Activated naive CD4-positive, alpha-beta T cell (primary cell): ENCODE measurements at regions not wholly inside any gene's neighbourhood (a gene's known extent, or its start where the extent isn't known, plus 50 kb on each side); places are given as distances from the start of the nearest gene placed in this dataset.
"Not testable (repeated sequence)": the region's sequence is repeated elsewhere in the genome, so short reads cannot be mapped to it uniquely, and the experiment has no call there.

Experiments used
- DNase-seq, 4 experiments: peaks; one replicate each; lab custom pipeline; 2025; lab: John Stamatoyannopoulos, UW

DNA sequence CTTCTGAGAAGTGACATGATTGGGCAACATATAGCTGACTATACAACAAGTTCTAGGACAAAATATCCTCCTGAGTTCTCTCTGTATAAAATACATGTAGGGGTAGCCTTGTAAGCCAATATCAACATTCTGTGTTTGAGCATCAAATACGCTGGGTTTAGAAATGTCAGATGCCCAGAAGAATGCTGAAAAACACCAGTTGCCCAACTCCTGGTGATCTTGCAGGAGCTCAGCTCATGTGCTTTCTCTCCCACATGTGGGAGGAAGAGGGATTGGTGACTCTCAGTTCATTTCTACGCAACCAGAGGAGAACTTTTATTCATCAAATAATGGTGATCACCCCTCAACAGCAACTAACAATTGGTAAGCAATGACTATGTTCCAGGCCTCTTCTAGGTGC lies 810.9 kb upstream of the ACO1 start:
- DNase-seq = no peak

DNA sequence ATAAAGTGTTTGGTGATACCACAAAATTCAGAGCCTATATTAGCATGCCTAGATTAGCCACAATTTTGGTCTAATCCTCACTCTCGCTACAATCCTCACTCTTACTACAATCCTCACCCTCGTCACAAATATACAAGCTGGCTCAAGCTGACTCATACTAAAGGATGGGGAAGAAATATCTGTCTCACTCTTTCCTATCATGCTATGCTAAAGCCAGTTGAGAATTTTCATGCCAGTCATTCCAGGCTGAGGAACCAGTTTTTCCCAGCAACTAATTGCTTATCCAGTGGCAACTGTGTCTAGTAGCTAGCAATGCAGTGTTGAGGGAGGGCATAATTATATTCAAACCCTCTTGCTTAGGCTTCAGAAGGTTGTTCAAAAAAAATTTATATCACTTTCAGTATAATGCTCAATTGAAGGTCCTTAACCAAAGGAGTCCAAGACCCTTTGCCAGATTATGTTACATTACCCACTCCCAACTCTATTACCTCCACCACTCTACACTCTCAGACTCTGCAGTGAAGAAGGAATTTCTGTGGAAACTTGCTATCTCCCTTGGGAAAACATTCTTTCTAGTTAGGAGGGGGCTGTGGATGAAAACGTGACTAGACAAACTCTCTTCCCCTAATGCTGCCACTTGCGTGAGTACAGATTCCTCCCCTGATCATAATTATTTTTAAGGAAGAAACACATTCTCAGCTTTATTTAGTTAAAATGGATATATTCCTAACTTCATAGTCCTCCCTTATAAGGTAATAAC lies 810.3 kb upstream of the ACO1 start:
- no peak for DNase-seq

DNA sequence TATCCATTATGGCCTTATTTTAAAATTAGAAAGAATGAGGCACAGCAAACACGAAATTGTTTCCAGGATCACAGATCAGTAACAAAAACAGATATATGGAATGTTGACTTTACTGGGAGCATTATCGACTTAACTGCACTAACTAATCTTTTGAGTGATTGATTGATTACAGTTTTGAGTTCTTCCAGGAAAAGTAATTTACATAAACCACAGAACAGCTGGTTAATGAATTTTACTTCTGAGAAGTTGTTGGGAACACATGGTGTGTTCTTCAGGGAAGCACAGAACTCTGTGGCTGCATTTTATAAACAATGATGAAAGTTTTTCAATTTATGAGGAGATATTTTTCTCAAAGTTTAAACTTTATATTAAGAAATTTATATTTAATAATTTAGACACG lies 802.4 kb upstream of the ACO1 start:
- DNase-seq = no peak

DNA sequence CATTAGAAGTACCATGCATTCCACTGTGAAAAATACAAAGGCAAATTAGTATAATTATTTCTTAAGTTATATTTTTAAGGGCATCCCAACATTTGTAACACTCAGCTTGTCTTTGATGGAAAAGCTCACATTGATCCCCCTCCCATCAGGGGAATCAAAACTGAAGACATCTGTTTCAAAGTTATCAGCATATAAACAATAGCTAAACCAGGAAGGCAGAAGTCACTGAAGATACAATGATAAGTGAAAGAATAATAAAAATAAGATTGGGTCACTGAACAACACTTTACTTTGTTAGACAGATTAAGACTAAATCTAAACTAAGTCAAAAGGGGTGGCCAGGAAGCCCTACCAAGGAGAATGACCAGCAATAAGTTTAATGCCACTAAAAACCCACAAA lies 801.9 kb upstream of the ACO1 start:
- no peak for DNase-seq

DNA sequence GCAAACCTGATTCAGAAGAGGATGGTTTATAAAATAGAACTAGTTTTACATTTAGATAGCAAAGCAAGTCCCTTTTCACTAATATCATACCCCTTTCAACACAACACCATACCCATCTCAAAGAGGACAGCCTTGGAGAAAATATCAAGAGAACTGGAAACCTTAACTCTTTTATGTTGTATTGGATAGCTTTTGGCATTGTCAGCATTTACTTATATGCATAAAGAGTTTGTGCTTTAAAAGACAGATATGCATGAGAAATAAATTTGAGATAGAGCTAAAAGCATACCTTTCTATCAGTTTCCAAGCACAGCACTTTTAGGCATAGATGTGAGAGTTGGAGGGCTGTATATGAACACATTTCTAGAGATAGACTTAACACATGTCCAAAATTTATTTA lies 799.3 kb upstream of the ACO1 start:
- DNase-seq = no peak

DNA sequence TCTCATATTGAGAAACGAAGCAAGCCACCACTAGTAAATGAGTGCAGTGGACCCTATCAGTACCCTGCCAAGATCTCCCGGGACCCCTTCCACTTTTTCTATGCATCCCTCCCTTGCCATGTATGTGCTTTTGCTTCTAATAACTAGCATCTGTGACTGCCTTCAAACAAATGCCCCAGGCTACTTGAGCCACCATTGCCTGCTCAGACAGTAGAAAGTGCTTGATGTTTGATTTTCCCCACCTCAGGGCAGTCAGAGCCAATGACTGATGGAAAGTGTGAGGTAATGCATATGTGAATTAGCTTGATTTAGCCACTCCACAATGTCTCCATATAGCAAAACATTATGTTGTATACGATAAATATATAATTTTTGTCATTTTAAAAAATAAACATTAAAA lies 797.3 kb upstream of the ACO1 start:
- DNase-seq = no peak

DNA sequence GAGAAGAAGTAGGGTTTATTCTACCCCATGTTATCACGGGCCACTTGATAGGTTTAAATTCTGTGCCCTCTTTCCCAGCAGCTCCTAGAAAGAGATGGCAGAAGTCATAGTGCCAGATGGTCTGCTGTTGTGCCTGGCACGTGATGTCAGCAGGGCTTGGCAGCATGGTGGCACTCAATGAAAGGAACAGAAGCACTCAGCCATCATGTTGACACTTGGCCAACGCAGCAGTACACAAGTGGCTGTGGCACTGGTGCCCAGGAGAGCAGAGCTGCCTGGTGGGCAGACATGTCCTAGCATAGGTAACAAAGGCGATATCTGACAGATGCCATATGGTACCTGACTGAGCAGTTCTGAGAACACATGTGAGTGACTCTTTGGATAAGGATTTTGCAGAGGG lies 796.4 kb upstream of the ACO1 start:
- DNase-seq = no peak

DNA sequence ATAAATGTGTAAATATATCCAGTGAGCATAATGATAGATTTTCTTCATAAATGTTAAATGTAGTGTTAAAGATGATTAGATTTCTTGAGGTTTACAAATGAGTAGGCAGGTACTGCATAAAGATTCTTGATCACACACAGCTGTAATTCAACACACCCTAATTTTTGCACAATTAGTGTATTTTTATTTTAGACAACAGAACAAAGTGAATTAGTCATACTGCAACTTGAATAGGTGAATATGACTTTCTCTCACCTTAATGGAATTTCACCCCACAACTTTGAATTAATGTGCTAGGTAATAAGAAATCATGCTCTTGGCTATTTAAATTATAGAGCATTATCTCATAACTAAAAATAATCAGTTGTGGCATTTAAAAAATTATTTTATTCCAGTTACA lies 795.7 kb upstream of the ACO1 start:
- no peak for DNase-seq

DNA sequence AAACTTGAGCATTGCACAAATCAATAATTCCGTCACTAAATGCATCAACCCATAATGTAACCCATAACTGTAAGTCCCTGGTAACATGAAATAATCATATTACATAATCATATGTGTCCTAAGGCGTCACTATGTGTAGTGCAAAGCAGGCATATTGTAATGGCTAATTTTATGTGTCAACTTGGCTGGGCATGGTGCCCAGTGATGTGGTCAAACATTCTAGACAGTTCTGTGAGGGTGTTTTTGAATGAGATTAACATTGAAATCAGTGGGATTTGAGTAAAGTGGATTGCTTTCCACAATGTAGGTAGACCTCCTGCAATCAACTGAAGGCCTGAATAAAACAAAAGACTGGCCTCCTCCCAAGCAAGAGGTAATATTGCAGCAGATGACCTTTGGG lies 794.4 kb upstream of the ACO1 start:
- no peak for DNase-seq

DNA sequence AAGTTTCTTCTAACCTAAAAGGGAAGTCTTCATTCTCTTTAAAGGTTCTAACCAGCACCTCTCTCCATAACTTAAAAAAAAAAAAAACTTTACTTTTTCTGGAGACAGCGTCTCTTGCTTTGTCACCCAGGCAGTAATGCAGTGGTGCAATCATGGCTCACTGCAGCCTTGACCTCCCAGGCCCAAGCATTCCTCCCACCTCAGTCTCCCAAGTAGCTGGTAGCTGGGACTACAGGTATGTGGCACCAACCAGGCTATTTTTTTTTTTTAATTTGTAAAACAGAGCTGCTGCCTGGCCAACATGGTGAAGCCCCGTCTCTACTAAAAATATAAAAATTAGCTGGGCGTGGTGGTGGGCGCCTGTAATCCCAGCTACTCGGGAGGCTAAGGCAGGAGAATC lies 787.4 kb upstream of the ACO1 start:
- DNase-seq = not testable (repeated sequence)

DNA sequence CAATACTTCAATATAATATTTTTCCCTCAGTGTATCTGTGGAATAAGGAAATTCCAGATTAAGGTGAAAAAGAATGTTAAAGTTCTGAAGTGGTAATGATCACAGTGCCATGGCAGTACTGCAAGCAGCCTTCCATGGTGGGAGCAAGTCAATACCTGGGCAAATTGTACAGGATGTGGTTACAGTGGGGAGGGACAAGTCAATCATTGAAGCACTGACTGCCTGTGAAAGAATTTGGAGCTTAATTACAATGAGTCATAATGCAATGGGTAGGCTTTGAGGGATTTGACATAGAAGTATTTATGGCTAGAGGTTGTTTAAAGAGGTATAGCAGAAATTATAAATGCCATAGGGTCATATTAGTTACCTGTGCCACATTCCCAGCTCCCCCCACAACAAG lies 786.5 kb upstream of the ACO1 start:
- no peak for DNase-seq

DNA sequence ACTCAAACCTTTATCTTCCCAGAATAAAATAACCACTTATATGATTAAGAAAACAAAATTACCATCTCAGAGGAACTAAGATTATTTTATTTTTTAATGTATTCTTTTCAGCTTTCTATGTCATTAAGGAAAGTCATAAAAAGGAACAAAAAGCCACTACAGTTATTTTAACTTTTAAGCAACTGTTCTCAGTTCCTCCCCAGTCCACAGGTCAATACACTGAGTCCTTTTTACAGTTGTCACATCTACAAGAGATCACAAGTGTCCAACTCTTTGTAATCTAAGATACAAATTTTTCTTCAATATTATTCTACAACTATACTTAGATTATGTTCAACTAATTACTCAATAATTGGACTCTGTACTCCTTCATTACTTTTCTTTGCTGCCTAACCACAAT lies 782.8 kb upstream of the ACO1 start:
- DNase-seq = no peak

DNA sequence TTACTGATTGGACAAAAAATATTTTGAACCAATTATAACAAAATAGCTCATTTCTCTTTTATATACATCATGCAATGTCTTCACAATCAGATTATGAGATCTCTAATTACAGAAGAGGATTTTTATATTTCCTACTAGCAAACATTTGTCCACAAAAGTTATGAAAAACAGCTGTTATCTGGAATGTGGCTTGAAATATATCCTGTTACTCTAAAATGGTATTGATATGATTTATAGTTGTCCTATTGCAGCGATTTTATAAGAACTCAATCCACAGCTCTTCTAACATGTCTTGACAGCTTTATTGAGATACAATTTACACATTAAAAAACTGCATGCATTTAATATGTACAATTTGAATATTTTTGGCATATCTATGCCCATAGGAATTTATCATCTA lies 779.9 kb upstream of the ACO1 start:
- no peak for DNase-seq

DNA sequence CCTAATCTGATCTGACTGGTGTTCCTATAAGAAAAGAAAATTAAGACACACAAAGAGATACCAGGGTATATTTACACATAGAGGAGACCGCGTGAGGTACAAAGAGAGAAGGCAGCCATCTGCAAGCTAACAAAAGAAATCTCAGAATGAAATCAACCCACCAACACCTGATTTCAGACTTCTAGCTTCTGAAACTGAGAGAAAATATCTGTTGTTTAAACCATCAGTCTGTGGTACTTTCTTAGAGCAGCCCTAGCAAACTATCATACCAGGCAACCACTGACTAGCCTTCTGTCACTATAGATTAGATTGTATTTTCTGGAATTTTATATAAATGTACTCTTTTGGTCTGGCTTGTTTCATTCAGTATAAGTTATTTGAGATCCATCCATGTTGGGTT lies 779.3 kb upstream of the ACO1 start:
- DNase-seq = no peak

DNA sequence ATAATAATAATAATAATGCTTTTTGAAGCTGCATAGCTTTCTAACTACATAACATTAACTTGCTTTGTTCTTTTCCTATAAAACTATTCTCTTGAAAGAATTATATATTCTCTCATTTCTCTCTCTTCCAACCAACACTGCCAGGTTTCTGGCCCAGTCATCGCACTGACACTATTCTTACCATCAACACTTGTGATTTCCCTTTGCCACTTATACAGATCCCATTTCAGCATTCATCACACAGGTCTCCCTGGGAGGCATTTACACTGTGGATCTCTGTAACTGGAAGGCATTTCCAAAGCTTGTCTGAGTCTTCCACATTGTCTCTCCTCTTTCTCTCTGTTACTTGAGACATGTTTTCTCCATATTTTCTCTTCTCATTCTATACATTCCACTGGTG lies 777.8 kb upstream of the ACO1 start:
- DNase-seq = no peak

DNA sequence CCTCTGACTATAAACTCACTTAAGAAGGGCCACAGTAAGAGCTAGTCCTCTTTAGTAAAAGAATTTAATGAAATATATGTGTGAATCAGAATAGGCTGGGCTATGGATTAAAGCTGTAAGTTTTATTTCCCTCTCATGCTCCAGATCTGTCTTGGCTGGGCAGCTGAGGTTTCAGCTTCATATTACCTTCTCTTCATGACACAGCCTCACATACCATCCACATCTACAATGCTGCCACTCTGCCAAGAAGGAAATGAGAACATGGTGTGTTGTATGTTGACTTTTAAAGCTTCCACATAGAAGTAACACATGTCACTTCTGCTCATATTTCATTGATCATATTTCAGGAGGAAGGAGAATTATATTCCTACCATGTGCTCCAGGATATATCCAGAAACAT lies 776.0 kb upstream of the ACO1 start:
- no peak for DNase-seq

DNA sequence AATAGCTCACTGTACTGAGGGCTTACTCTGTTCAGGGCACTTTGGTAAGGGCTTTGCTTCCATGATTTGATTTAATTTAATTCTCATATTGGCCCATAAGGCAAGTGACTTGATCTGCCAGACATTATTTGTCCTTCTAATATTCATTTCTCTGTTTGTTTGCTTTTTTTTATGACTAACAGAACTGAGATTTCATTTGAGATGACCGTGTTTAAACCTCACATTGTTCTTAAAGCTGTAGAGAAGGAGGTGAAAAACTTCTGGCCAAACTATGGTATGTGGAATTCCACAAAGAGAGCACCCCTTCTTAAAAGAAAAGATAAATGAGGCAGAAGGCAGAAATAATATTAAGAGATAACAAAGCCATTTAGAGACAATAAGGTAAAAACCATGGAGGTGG lies 775.6 kb upstream of the ACO1 start:
- no peak for DNase-seq

DNA sequence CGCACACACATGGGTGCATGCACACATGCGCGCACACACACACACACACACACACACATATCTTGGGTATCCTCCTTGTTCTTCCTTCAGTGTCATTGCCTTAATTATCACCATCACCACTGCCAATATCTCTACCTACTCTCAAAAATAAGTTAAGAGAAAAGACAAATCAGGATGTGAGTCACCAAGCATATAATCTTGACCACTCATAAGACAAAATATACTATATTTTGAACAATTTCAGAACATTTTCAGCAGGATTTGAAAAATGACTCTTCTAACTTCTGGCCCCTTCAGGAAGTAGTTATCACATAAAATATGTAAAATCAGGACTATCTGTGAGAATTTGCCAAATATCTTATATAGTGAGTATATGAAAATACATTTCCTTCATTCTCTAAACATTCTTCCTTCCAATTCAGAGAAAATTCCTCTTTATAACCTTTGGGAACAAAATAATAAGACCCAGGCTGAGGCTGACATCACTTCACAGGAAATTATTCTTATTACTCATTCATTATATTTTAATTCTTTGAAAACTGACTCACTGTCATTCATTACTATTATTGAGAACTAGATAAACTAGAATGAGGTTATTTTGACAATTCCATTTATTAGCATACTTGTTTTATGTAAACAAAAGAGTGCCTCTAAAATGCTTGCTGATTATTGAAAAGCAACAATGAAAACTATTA lies 772.0 kb upstream of the ACO1 start:
- no peak for DNase-seq

DNA sequence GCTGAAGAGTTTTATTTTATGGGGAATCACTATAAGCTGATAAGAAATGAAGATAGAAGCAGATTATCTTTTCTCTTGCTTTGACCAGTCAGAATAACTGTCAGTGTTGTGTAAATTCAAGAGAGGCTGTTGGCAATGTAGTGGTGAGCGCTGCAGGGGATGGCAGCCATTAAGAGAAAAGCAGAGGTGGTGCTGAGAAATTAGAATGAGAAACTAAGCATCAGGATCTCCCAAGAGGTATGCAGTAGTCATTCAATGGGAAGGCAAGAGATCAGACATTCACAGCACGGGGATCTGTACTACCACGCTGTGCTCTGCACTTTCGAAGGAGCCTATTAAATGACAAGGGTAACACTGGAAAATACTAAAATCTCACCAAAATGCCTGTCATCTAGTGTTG lies 768.5 kb upstream of the ACO1 start:
- DNase-seq = no peak

DNA sequence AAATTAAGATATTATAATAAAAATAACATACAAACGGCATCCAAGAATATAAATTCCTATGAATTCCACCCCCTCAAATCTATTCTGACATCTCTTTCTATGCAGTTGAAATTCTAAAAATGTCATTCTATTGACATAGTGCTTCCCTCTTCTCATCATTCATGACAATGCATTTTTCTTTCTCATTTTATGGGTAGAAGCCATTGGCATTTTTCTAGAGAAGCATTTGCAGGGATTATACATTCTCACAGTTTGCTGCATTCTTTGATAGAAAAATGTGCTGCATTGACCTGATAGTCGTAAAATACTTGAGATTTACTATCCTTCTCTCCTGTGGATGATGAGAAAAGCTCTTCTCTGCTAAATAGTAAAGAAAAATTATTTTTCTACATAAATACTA lies 760.9 kb upstream of the ACO1 start:
- DNase-seq = no peak

DNA sequence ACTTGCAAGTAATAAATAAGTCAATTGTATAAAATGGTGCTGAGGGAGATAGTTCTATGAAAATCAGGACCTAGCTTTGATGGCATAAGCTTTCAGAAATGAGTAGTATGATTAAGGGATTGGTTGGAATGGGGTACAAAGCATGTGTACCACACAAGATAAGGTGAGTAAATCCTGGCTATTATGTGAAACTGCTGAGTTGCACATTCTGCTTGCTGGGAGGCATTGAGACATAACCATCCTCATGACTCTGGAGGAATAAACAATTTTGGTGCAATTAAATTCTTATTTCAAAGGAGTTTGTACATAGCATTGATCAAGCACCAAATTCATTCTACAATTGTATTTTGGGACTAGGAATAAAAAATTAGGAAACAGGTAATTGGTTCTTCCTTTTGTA lies 755.2 kb upstream of the ACO1 start:
- no peak for DNase-seq

DNA sequence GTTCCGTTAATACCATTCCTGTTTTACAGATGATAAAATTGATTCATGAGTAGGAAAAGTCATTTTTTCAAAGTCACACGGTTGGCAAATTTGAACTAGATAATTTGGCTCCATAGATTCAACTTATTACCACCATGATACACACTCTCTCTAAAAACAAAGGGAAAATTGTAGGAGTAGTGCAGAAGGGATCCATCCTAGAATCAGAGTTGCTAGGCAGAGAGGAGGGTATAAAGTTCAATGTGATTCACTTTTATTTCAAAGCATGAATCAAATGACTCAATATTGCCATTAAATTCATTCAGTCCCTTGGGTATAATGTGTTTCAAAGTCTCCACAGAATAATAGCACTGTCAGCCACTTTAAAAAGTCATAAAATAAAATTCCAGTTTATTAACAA lies 747.2 kb upstream of the ACO1 start:
- no peak for DNase-seq

DNA sequence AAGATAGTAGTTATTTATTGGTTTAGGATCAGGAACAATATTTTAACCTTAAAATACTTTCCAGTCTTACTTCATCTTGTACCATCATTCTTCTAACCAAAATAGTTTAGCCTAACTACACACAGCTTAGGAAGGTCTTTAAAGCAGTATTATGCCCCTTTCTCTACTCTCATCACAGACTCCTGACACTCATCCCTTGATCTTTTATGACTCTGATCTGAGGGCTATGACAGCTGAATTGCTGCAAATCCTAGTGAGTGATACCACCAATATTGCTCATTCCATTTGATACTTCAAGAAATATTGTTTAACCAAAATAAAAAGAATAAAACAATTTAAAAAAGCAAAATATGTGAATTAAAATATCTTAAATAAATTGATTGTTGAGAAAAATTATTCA lies 746.6 kb upstream of the ACO1 start:
- no peak for DNase-seq

DNA sequence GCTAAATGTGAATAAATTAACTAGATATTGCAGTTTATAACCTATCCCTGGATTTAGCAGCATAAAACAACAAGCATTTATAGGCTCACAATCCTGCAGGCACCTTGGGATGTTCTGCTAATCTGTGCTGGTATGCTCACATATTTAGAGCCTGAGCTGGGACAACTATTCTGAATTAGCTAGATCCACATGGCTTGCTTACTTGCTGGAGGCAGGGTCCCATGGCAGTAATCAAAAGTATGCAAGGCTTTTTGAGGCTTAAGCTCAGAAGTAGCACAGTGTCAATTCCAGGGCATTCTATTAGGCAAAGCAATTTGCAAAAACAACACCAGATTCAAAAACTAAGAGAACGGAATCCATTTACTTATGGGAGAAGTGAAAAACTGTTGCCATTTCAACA lies 745.0 kb upstream of the ACO1 start:
- DNase-seq = no peak
